HCT116 (cell line): ENCODE measurements at regions not wholly inside any gene's neighbourhood (a gene's known extent, or its start where the extent isn't known, plus 50 kb on each side); places are given as distances from the start of the nearest gene placed in this dataset.

ENCODE experiments used
- ATAC-seq: fragments of 200-7000 bp; cut with Tn5 transposase; 2 replicates; pipeline ENCODE4 v1.9.1; 2020; ENCODE audit warnings: mild to moderate bottlenecking, moderate library complexity
- BruUV-seq: library from RNA; stranded (reverse); fragments of 400-500 nt; replicated peaks from 2 replicates; lab custom pipeline; 2021; lab: Mats Ljungman, UMichigan
- CTCF ChIA-PET: fragments of 300-600 bp; sonication (Branson Sonifier 250); formaldehyde crosslinking; loops from one replicate; lab custom pipeline; 2021; ENCODE audit warnings: antibody characterized with exemption; lab: Charles Lee
- POLR2A ChIA-PET: fragments of 300-600, 350-600 bp; sonication (Branson Sonifier 250); formaldehyde crosslinking; loops from one replicate; lab custom pipeline; 2021; ENCODE audit warnings: antibody characterized with exemption; lab: Charles Lee
- RAD21 ChIA-PET, 2 experiments: fragments of 300-600 bp; sonication (Branson Sonifier 250); formaldehyde crosslinking; loops; one replicate each; lab custom pipeline; 2023; ENCODE audit warnings: low total read pairs in 2 of 2; ENCODE audit not compliant: uncharacterized antibody in 2 of 2, unreplicated experiment in 2 of 2, low non-redundant PET in 1 of 2; lab: Charles Lee
- DNase-seq: peaks from one replicate; pipeline ENCODE4 v3.0.0-alpha.2; 2010; ENCODE audit warnings: low read depth, low spot score
- H2AFZ ChIP-seq: fragments of 200-600 bp; shearing (Covaris generic), sonication (generic); 2 replicates; pipeline ENCODE4 v1.6.1; 2017; ENCODE audit warnings: low read depth, mixed run types, mixed read lengths, antibody characterized with exemption, low read length; ENCODE audit not compliant: poor library complexity, severe bottlenecking
- H3K27ac ChIP-seq: 2 replicates; pipeline ENCODE4 v1.5.1; 2012; ENCODE audit warnings: low read depth, low read length
- H3K27me3 ChIP-seq: fragments of 200-600 bp; sonication (generic); 2 replicates; pipeline ENCODE4 v1.6.1; 2016; ENCODE audit warnings: mixed run types, low read length, mixed read lengths; ENCODE audit not compliant: insufficient read depth
- H3K36me3 ChIP-seq, 2 experiments: fragments of 200-500 bp in 1 of 2; fragments of 200-600 bp in 1 of 2; sonication (Bioruptor generic) in 1 of 2; sonication (generic) in 1 of 2; 2 replicates each; pipeline versions ENCODE4 v1.5.1 to v1.6.1; 2014 to 2016; ENCODE audit warnings: low read length in 2 of 2, inconsistent platforms in 1 of 2, mixed read lengths in 1 of 2, mixed run types in 1 of 2; ENCODE audit not compliant: insufficient read depth in 2 of 2, control insufficient read depth in 1 of 2
- H3K4me1 ChIP-seq, 2 experiments: fragments of 200-600 bp in 1 of 2; sonication (generic) in 1 of 2; 2 replicates each; pipeline versions ENCODE4 v1.5.1 to v1.6.1; 2012 to 2017; ENCODE audit warnings: low read length in 2 of 2, inconsistent platforms in 1 of 2, mild to moderate bottlenecking in 1 of 2, mixed read lengths in 1 of 2, mixed run types in 1 of 2, moderate library complexity in 1 of 2; ENCODE audit not compliant: insufficient read depth in 2 of 2, control insufficient read depth in 1 of 2
- H3K4me2 ChIP-seq: fragments of 200-600 bp; sonication (generic); 2 replicates; pipeline ENCODE4 v1.6.1; 2017; ENCODE audit warnings: mixed run types, low read length, mixed read lengths
- H3K4me3 ChIP-seq, 2 experiments: fragments of 200-600 bp in 1 of 2; sonication (generic) in 1 of 2; replicated peaks in 1 of 2; 2 replicates each; pipeline ENCODE4 v1.5.1; 2011 to 2016; ENCODE audit warnings: low read length in 2 of 2, control low read depth in 1 of 2, low read depth in 1 of 2, mild to moderate bottlenecking in 1 of 2, mixed read lengths in 1 of 2, mixed run types in 1 of 2
- H3K79me2 ChIP-seq: fragments of 200-600 bp; sonication (generic); 2 replicates; pipeline ENCODE4 v1.6.1; 2017; ENCODE audit warnings: mild to moderate bottlenecking, mixed run types, low read length, moderate library complexity, mixed read lengths; ENCODE audit not compliant: insufficient read depth
- H3K9ac ChIP-seq: fragments of 200-600 bp; sonication (generic); 2 replicates; pipeline ENCODE4 v1.6.1; 2016; ENCODE audit warnings: low read length, mixed read lengths
- H3K9me2 ChIP-seq: fragments of 200-600 bp; sonication (generic), shearing (Covaris generic); 2 replicates; pipeline ENCODE4 v1.6.1; 2017; ENCODE audit warnings: mixed run types, mild to moderate bottlenecking, moderate library complexity; ENCODE audit not compliant: insufficient read depth
- H3K9me3 ChIP-seq, 2 experiments: fragments of 200-500 bp in 1 of 2; fragments of 200-600 bp in 1 of 2; sonication (Bioruptor generic) in 1 of 2; sonication (generic) in 1 of 2; 2 replicates each; pipeline ENCODE4 v1.6.1; 2014 to 2017; ENCODE audit warnings: low read length in 2 of 2, mixed read lengths in 2 of 2, inconsistent platforms in 1 of 2, low read depth in 1 of 2, mild to moderate bottlenecking in 1 of 2, mixed run types in 1 of 2, moderate library complexity in 1 of 2; ENCODE audit not compliant: control insufficient read depth in 1 of 2, insufficient read depth in 1 of 2
- H4K20me1 ChIP-seq: fragments of 200-600 bp; sonication (generic), shearing (Covaris generic); 2 replicates; pipeline ENCODE4 v1.6.1; 2017; ENCODE audit warnings: mixed run types, mild to moderate bottlenecking, moderate library complexity; ENCODE audit not compliant: insufficient read depth
- CEBPB ChIP-seq: IDR thresholded peaks from 2 replicates; pipeline ENCODE4 v1.6.1; 2012; ENCODE audit warnings: low read depth
- EGR1 ChIP-seq: IDR thresholded peaks from 2 replicates; pipeline ENCODE4 v1.6.1; 2012; ENCODE audit warnings: low read depth
- ELF1 ChIP-seq: IDR thresholded peaks from 2 replicates; pipeline ENCODE4 v1.6.1; 2012; ENCODE audit warnings: low read depth, borderline replicate concordance
- EZH2 ChIP-seq: fragments of 200-600 bp; sonication (generic); IDR thresholded peaks from 2 replicates; pipeline ENCODE4 v1.6.1; 2017; ENCODE audit warnings: antibody characterized with exemption, mixed run types
- EZH2phosphoT487 ChIP-seq: fragments of 200-600 bp; IDR thresholded peaks from 2 replicates; pipeline ENCODE4 v1.6.1; 2018; ENCODE audit warnings: antibody characterized with exemption, borderline replicate concordance
- FOSL1 ChIP-seq: IDR thresholded peaks from 2 replicates; pipeline ENCODE4 v1.6.1; 2012; ENCODE audit warnings: low read depth
- JUND ChIP-seq: IDR thresholded peaks from 2 replicates; pipeline ENCODE4 v1.6.1; 2012
- POLR2AphosphoS5 ChIP-seq: IDR thresholded peaks from 2 replicates; pipeline ENCODE4 v1.6.1; 2011; ENCODE audit warnings: mild to moderate bottlenecking, low read depth, low read length, moderate library complexity
- RAD21 ChIP-seq: IDR thresholded peaks from 2 replicates; pipeline ENCODE4 v1.6.1; 2012; ENCODE audit warnings: low read depth, mild to moderate bottlenecking
- REST ChIP-seq: IDR thresholded peaks from 2 replicates; pipeline ENCODE4 v1.6.1; 2012; ENCODE audit warnings: low read depth
- SIN3A ChIP-seq: IDR thresholded peaks from 2 replicates; pipeline ENCODE4 v1.6.1; 2012; ENCODE audit warnings: low read depth
- SP1 ChIP-seq: IDR thresholded peaks from 2 replicates; pipeline ENCODE4 v1.6.1; 2012; ENCODE audit warnings: low read depth
- SRF ChIP-seq: IDR thresholded peaks from 2 replicates; pipeline ENCODE4 v1.6.1; 2012; ENCODE audit warnings: low read depth
- TCF7L2 ChIP-seq: IDR thresholded peaks from 2 replicates; pipeline ENCODE4 v1.7.0; 2011; ENCODE audit warnings: borderline replicate concordance, inconsistent platforms; ENCODE audit not compliant: insufficient read depth, insufficient read length; ENCODE audit errors: extremely low read depth
- YY1 ChIP-seq: IDR thresholded peaks from 2 replicates; pipeline ENCODE4 v1.6.1; 2011; ENCODE audit warnings: low read length, low read depth, moderate library complexity, mild to moderate bottlenecking; ENCODE audit not compliant: insufficient replicate concordance; ENCODE audit errors: extremely low read depth
- ZNF274 ChIP-seq: fragments of 200-500 bp; sonication (Bioruptor generic); IDR thresholded peaks from 2 replicates; pipeline ENCODE4 v1.6.1; 2014; ENCODE audit warnings: mild to moderate bottlenecking, low read depth, low read length, inconsistent platforms
- intact Hi-C: fragments of 100-400 bp; cut with micrococcal nuclease; formaldehyde crosslinking; loops from 2 replicates; pipeline ENCODE4 v1.10.0; 2022
- TF ChIP-seq, protein P1 (sequence below): IDR thresholded peaks from 2 replicates; pipeline ENCODE4 v1.6.1; 2011; ENCODE audit warnings: mild to moderate bottlenecking, low read length, moderate library complexity; ENCODE audit not compliant: insufficient replicate concordance; ENCODE audit errors: extremely low read depth
- TF ChIP-seq, protein P2 (sequence below): IDR thresholded peaks from 2 replicates; pipeline ENCODE4 v1.6.1; 2012
- TF ChIP-seq, protein P3 (sequence below), 3 experiments: fragments of 200-600 bp in 1 of 3; sonication (generic) in 1 of 3; IDR thresholded peaks in 2 of 3; conservative IDR thresholded peaks in 1 of 3; 2 replicates each; pipeline ENCODE4 v1.5.1; 2012 to 2017; ENCODE audit warnings: low read depth in 2 of 3, low read length in 2 of 3, antibody characterized with exemption in 1 of 3, borderline replicate concordance in 1 of 3, control low read depth in 1 of 3, mild to moderate bottlenecking in 1 of 3, mixed read lengths in 1 of 3, mixed run types in 1 of 3, moderate library complexity in 1 of 3; ENCODE audit not compliant: insufficient read depth in 1 of 3
- TF ChIP-seq, protein P4 (sequence below): IDR thresholded peaks from 2 replicates; pipeline ENCODE4 v1.6.1; 2012

DNA sequence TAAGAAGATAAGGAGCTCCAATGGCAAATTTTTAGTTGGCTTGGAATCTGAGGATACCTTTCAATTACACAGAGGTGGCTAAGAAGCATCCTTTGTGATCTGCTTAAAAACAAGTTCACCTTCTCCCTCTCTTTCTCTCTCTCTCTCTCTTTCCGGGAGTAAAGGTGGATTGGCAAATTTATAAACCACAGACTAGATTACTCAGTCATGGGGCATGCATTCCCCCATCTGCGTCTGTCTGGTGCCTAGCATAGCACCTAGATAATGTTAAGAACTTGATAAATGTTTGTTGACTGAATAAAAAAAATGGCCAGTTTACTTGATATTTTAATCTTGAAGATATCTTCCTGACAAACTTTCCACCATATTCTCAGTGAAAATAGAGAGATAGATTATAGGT lies 312.3 kb downstream of the CDC5L start:
- no peak overlapping the region for H3K27ac ChIP-seq
- H3K4me3 ChIP-seq: no peak overlapping the region
- no peak overlapping the region for H3K9ac ChIP-seq
- H2AFZ ChIP-seq: no peak overlapping the region
- intact Hi-C loops: no loop called here
- DNase-seq: no peak
- no peak for TF ChIP-seq JUND
- TF ChIP-seq EZH2phosphoT487: no peak
- TF ChIP-seq ELF1: no peak
- TF ChIP-seq POLR2AphosphoS5: no peak
- TF ChIP-seq TCF7L2: no peak
- no peak for TF ChIP-seq SRF
- TF ChIP-seq ZNF274: no peak
- TF ChIP-seq RAD21: no peak
- TF ChIP-seq SIN3A: no peak
- TF ChIP-seq, protein P1, sequence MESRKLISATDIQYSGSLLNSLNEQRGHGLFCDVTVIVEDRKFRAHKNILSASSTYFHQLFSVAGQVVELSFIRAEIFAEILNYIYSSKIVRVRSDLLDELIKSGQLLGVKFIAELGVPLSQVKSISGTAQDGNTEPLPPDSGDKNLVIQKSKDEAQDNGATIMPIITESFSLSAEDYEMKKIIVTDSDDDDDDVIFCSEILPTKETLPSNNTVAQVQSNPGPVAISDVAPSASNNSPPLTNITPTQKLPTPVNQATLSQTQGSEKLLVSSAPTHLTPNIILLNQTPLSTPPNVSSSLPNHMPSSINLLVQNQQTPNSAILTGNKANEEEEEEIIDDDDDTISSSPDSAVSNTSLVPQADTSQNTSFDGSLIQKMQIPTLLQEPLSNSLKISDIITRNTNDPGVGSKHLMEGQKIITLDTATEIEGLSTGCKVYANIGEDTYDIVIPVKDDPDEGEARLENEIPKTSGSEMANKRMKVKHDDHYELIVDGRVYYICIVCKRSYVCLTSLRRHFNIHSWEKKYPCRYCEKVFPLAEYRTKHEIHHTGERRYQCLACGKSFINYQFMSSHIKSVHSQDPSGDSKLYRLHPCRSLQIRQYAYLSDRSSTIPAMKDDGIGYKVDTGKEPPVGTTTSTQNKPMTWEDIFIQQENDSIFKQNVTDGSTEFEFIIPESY: no peak
- no peak for TF ChIP-seq FOSL1
- TF ChIP-seq, protein P2, sequence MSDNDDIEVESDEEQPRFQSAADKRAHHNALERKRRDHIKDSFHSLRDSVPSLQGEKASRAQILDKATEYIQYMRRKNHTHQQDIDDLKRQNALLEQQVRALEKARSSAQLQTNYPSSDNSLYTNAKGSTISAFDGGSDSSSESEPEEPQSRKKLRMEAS: no peak
- no peak for TF ChIP-seq YY1
- TF ChIP-seq REST: no peak
- TF ChIP-seq EZH2: no peak
- TF ChIP-seq, protein P3, sequence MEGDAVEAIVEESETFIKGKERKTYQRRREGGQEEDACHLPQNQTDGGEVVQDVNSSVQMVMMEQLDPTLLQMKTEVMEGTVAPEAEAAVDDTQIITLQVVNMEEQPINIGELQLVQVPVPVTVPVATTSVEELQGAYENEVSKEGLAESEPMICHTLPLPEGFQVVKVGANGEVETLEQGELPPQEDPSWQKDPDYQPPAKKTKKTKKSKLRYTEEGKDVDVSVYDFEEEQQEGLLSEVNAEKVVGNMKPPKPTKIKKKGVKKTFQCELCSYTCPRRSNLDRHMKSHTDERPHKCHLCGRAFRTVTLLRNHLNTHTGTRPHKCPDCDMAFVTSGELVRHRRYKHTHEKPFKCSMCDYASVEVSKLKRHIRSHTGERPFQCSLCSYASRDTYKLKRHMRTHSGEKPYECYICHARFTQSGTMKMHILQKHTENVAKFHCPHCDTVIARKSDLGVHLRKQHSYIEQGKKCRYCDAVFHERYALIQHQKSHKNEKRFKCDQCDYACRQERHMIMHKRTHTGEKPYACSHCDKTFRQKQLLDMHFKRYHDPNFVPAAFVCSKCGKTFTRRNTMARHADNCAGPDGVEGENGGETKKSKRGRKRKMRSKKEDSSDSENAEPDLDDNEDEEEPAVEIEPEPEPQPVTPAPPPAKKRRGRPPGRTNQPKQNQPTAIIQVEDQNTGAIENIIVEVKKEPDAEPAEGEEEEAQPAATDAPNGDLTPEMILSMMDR (IDR thresholded peaks at IDR 0.05 in 2 of 3, conservative IDR thresholded peaks at IDR 0.05 in 1 of 3; ENCODE audit: borderline replicate concordance in 1 of 3, insufficient read depth in 1 of 3, low read depth in 2 of 3, low read length in 2 of 3): no peak
- TF ChIP-seq, protein P4, sequence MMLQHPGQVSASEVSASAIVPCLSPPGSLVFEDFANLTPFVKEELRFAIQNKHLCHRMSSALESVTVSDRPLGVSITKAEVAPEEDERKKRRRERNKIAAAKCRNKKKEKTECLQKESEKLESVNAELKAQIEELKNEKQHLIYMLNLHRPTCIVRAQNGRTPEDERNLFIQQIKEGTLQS: no peak
- TF ChIP-seq EGR1: no peak
- no peak for TF ChIP-seq SP1
- TF ChIP-seq CEBPB: no peak
- no peaks in the 10 kb centered on the region for H4K20me1 ChIP-seq
- H3K4me2 ChIP-seq: no peak overlapping the region
- no peaks in the 10 kb centered on the region for H3K36me3 ChIP-seq
- CTCF ChIA-PET: no interaction called here
- RAD21 ChIA-PET: no interaction called here
- no peaks in the 10 kb centered on the region for H3K4me1 ChIP-seq
- ATAC-seq: no peak
- no peaks in the 10 kb centered on the region for H3K27me3 ChIP-seq
- no peaks in the 10 kb centered on the region for H3K79me2 ChIP-seq
- H3K9me3 ChIP-seq: no peaks in the 10 kb centered on the region
- no peaks in the 10 kb centered on the region for H3K9me2 ChIP-seq
- BruUV-seq: no TSS peak
- POLR2A ChIA-PET: no interaction called here
